Right renal pelvis (tissue), 4 donors: ENCODE measurements at regions not wholly inside any gene's neighbourhood (a gene's known extent, or its start where the extent isn't known, plus 50 kb on each side); places are given as distances from the start of the nearest gene placed in this dataset.

ENCODE experiments used
- DNase-seq, 4 donors: peaks; one replicate each; pipeline ENCODE4 v3.0.0-alpha.2; 2013; ENCODE audit warnings: low read depth in 4 of 4, low spot score in 3 of 4, missing footprints in 1 of 4

GRCh38 chr10:8910314-8910713 lies 855.8 kb downstream of the GATA3 start:
- DNase-seq = no peak

GRCh38 chr10:8911032-8911431 lies 856.5 kb downstream of the GATA3 start:
- DNase-seq = no peak

- no peak for DNase-seq
Measured at GRCh38 chr10:8912108-8912507, 857.6 kb downstream of the GATA3 start.

GRCh38 chr10:8913720-8914119 lies 859.2 kb downstream of the GATA3 start:
- no peak for DNase-seq

- no peak for DNase-seq
Measured at GRCh38 chr10:8919280-8919679, 864.8 kb downstream of the GATA3 start.

GRCh38 chr10:8921568-8921967 lies 867.1 kb downstream of the GATA3 start:
- no peak for DNase-seq

- no peak for DNase-seq
Measured at GRCh38 chr10:8923096-8923495, 868.6 kb downstream of the GATA3 start.

- no peak for DNase-seq
Measured at GRCh38 chr10:8927705-8928104, 873.2 kb downstream of the GATA3 start.

GRCh38 chr10:8946451-8946850 lies 892.0 kb downstream of the GATA3 start:
- no peak for DNase-seq

- no peak for DNase-seq
Measured at GRCh38 chr10:8950978-8951377, 896.5 kb downstream of the GATA3 start.

- no peak for DNase-seq
Measured at GRCh38 chr10:8951440-8952089, 897.1 kb downstream of the GATA3 start.

- no peak for DNase-seq
Measured at GRCh38 chr10:8956400-8956799, 901.9 kb downstream of the GATA3 start.

GRCh38 chr10:8962249-8962648 lies 907.8 kb downstream of the GATA3 start:
- no peak for DNase-seq

- no peak for DNase-seq
Measured at GRCh38 chr10:8967061-8967460, 912.6 kb downstream of the GATA3 start.

GRCh38 chr10:8969853-8970252 lies 915.4 kb downstream of the GATA3 start:
- no peak for DNase-seq

- no peak for DNase-seq
Measured at GRCh38 chr10:8975535-8975934, 921.0 kb downstream of the GATA3 start.

GRCh38 chr10:8978100-8978499 lies 923.6 kb downstream of the GATA3 start:
- DNase-seq = no peak

GRCh38 chr10:8979976-8980375 lies 925.5 kb downstream of the GATA3 start:
- no peak for DNase-seq

- DNase-seq = no peak
Measured at GRCh38 chr10:8981277-8981676, 926.8 kb downstream of the GATA3 start.

- no peak for DNase-seq
Measured at GRCh38 chr10:8985651-8986050, 931.2 kb downstream of the GATA3 start.

GRCh38 chr10:8986975-8987374 lies 932.5 kb downstream of the GATA3 start:
- no peak for DNase-seq

- DNase-seq = no peak
Measured at GRCh38 chr10:8987712-8988111, 933.2 kb downstream of the GATA3 start.
